ENCODE measurements at regions not wholly inside any gene's neighbourhood (a gene's known extent, or its start where the extent isn't known, plus 50 kb on each side); places are given as distances from the start of the nearest gene placed in this dataset.

GRCh38 chr15:69797615-69798014, 300.1 kb downstream of the TLE3 start:
- TF ChIP-seq SP1 (IDR thresholded peaks at IDR 0.05), result no peak
- no peak for TF ChIP-seq ZNF384 (IDR thresholded peaks at IDR 0.05)
- TF ChIP-seq CTBP1 (IDR thresholded peaks at IDR 0.05; ENCODE audit: borderline replicate concordance), result no peak
- no peak for TF ChIP-seq FOXK2 (IDR thresholded peaks at IDR 0.05)
- no peak for TF ChIP-seq FOXM1 (IDR thresholded peaks at IDR 0.05; ENCODE audit: borderline replicate concordance)
- TF ChIP-seq LEF1 (IDR thresholded peaks at IDR 0.05; ENCODE audit: borderline replicate concordance), result no peak
- no peak for TF ChIP-seq ELF4 (IDR thresholded peaks at IDR 0.05)
- no peak for TF ChIP-seq TARDBP (IDR thresholded peaks at IDR 0.05)
- no peak for TF ChIP-seq NFRKB (IDR thresholded peaks at IDR 0.05)
- no peak for TF ChIP-seq BHLHE40 (IDR thresholded peaks at IDR 0.05; ENCODE audit: borderline replicate concordance)
- TF ChIP-seq HDGF (IDR thresholded peaks at IDR 0.05; ENCODE audit: borderline replicate concordance), result no peak
- no peak for TF ChIP-seq FOXA1 (IDR thresholded peaks at IDR 0.05)
- TF ChIP-seq ARNT (IDR thresholded peaks at IDR 0.05), result no peak

Data from HEK293T (cell line).